HG03045 (cell line): ENCODE measurements at regions not wholly inside any gene's neighbourhood (a gene's known extent, or its start where the extent isn't known, plus 50 kb on each side); places are given as distances from the start of the nearest gene placed in this dataset.
"Not testable (repeated sequence)": the region's sequence is repeated elsewhere in the genome, so short reads cannot be mapped to it uniquely, and the experiment has no call there.

Source experiments
- ATAC-seq: cut with Tn5 transposase; IDR thresholded peaks from one replicate; pipeline ENCODE4 v1.9.1; 2021; ENCODE audit warnings: mild to moderate bottlenecking, moderate library complexity; ENCODE audit not compliant: unreplicated experiment

- ATAC-seq, result no peak
These were observed 1080.9 kb downstream of the FAT4 start for GRCh38 chr4:126395664-126396063.

GRCh38 chr4:126396121-126396520, 1081.4 kb downstream of the FAT4 start:
- no peak for ATAC-seq

- ATAC-seq, result no peak
These were observed 1081.9 kb downstream of the FAT4 start for GRCh38 chr4:126396703-126397102.

GRCh38 chr4:126404549-126404948, 1089.8 kb downstream of the FAT4 start:
- no peak for ATAC-seq

GRCh38 chr4:126405369-126405982, 1090.7 kb downstream of the FAT4 start:
- peak; percentile 62 for ATAC-seq

- ATAC-seq, result no peak
These were observed 1095.0 kb downstream of the FAT4 start for GRCh38 chr4:126409746-126410145.

GRCh38 chr4:126411047-126411446, 1096.3 kb downstream of the FAT4 start:
- no peak for ATAC-seq

GRCh38 chr4:126412310-126412709, 1097.6 kb downstream of the FAT4 start:
- not testable (repeated sequence) for ATAC-seq

GRCh38 chr4:126414741-126415140, 1100.0 kb downstream of the FAT4 start:
- no peak for ATAC-seq

GRCh38 chr4:126419266-126419665, 1104.5 kb downstream of the FAT4 start:
- no peak for ATAC-seq

- no peak for ATAC-seq
These were observed 1113.1 kb downstream of the FAT4 start for GRCh38 chr4:126427853-126428252.

GRCh38 chr4:126431049-126431448, 1116.3 kb downstream of the FAT4 start:
- no peak for ATAC-seq

- no peak for ATAC-seq
These were observed 1120.7 kb downstream of the FAT4 start for GRCh38 chr4:126435491-126435890.

GRCh38 chr4:126440297-126440696, 1125.5 kb downstream of the FAT4 start:
- no peak for ATAC-seq

GRCh38 chr4:126441173-126442035, 1126.6 kb downstream of the FAT4 start:
- ATAC-seq, result no peak

- no peak for ATAC-seq
These were observed 1130.8 kb downstream of the FAT4 start for GRCh38 chr4:126445596-126445995.

GRCh38 chr4:126446917-126447316, 1132.2 kb downstream of the FAT4 start:
- ATAC-seq, result no peak

- no peak for ATAC-seq
These were observed 1133.5 kb downstream of the FAT4 start for GRCh38 chr4:126448086-126448845.

GRCh38 chr4:126451237-126451873, 1136.6 kb downstream of the FAT4 start:
- no peak for ATAC-seq

GRCh38 chr4:126455865-126456264, 1141.1 kb downstream of the FAT4 start:
- no peak for ATAC-seq

- ATAC-seq, result no peak
These were observed 1144.2 kb downstream of the FAT4 start for GRCh38 chr4:126458993-126459392.
